Skeletal muscle cell (primary cell): ENCODE measurements at regions not wholly inside any gene's neighbourhood (a gene's known extent, or its start where the extent isn't known, plus 50 kb on each side); places are given as distances from the start of the nearest gene placed in this dataset.

Experiments used
- DNase-seq: peaks from one replicate; pipeline ENCODE4 v3.0.0-alpha.2; 2010; ENCODE audit warnings: low read depth
- H3K4me3 ChIP-seq: 2 replicates; pipeline ENCODE4 v1.5.1; 2011; ENCODE audit warnings: low read depth, mild to moderate bottlenecking, control low read depth, low read length, moderate library complexity

DNA sequence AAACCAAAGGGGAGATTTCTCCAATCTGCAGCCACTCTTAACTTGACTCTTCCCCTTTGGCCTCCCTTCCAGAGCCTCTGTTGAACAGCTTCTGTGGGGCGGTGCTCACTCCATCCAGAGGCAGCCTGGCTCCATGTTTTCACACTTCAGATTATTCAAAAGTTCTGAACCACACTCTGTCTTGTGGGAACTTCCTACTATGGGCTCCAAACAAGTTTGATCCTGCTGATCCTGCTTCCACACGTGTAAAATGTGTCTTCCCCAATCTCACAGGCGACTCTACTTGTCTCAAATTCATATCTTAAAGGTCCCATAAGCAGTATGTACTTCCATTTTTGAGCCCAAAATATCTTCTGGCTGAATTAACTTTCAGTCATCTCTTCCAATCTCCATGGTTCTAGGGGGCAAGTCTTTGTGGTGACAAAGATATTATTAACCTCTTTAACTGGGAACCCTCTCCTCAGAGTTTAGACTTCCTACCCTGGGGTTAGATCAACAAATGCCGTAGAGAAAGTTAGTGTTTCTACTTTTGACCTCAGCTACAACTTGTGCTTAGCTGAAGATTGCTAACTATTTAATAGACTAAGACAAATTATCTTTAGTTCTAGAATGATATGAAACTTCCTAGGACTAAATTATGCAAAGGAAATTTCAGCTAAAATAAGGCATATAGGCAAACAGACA lies 176.3 kb upstream of the BCL6 start:
- no peak for DNase-seq
- H3K4me3 ChIP-seq: no peak overlapping the region

DNA sequence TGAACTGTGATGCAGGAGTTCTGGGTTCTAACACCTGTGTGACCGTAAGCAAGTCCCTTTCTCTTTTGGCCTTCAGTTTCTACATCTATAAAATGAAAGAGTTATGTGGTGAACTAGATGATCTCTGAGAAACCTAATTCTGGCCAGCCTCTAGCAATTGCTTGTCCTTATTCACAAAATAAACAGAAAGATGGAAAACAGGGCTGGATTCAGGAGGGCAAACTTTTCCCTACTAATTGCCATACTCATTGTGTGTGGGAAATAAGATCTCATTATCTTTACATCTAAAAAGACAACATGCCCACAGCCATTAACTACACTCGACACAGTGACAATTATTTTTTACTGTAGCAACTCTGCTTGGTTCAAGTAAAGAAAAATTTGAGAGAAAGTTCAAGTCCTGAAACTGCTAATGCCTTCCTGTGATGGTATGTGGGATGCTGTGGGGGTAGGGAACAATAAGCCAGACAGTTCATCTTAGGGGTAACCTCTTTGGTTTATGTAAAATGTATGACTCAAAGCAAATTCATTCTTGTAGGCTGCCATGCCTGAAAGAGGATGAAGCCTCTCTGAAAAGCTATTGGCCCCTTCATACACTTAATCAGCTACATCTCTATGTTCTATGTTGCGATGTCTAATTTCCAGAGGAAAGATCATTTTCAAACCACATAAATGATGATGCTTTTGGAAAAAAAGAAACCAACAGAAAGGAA lies 177.6 kb upstream of the BCL6 start:
- no peak for DNase-seq
- no peak overlapping the region for H3K4me3 ChIP-seq

DNA sequence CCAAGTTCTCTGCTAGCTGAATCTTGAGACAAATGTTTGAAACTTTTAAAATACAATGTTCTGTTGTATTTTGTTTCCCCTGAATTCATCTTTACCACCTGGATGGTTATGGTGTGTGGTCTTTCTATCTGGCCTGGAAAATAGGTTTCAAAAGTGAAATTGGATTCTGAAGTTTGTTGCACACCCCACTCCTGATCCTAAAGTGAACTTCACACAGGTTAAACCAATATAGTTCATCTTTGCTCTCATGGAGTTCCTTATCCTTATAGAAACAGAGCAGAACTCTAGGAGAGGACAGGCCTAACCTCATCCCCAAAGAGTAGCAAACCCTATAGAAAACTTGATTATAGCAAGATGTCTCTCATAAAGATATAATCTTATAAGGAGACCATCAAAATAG lies 179.4 kb upstream of the BCL6 start:
- DNase-seq: no peak
- no peak overlapping the region for H3K4me3 ChIP-seq

DNA sequence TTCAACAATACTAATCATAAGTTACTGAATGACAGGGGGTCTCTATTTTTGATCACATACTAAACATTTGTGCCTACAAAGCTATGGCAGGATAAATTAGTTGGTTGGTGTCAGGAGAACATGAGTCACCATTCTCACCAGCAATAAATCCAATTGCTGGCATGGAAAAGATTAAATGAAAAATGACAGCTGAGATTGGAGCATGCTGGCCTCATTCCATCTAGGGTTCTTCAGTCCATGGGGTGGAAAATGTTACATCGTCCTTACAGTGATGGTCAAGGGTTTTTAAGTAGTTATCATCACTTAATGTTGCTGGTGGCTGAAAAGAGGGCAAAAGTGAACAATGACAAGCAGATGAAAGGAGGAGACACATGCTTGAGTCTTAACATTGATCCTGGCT lies 180.1 kb upstream of the BCL6 start:
- no peak overlapping the region for H3K4me3 ChIP-seq
- DNase-seq: no peak

DNA sequence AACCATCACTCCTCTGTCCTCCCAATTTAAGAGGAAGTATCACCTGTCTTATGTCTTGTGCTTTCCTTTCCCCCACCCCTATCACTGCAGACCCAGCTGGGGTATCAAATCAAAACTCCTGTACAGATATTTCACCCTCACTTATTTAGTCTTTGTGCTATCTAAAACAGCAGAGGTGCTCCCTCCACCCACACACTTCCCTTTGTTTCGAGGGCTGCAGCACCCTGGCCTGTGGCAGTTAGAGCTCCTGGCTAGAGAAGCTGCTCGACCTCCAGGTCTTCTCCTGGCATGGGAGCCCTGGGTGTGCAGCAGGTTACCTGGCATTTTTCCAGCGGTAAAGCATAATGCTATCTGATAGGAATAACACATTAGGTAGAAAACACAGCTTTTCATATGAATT lies 181.4 kb upstream of the BCL6 start:
- DNase-seq: no peak
- H3K4me3 ChIP-seq: no peak overlapping the region

DNA sequence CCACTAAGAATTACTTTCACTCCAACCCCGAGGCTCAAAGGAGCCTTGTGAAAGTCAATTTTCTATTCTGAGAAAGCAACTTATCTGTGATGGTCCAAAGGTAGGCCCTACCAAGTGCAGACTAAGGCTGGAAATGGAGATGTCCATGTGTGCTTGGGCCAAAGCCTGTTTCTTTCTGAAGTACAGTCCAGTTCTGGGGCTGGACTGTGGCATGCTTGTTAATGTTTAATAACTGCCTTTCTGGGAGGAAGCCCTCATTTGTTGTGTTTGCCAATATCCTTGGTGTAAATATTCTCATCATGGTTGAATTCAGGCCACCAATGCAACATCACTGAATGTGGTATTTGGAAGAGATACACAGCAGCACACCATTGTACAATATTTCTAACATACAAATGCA lies 182.3 kb upstream of the BCL6 start:
- H3K4me3 ChIP-seq: no peak overlapping the region
- DNase-seq: no peak

DNA sequence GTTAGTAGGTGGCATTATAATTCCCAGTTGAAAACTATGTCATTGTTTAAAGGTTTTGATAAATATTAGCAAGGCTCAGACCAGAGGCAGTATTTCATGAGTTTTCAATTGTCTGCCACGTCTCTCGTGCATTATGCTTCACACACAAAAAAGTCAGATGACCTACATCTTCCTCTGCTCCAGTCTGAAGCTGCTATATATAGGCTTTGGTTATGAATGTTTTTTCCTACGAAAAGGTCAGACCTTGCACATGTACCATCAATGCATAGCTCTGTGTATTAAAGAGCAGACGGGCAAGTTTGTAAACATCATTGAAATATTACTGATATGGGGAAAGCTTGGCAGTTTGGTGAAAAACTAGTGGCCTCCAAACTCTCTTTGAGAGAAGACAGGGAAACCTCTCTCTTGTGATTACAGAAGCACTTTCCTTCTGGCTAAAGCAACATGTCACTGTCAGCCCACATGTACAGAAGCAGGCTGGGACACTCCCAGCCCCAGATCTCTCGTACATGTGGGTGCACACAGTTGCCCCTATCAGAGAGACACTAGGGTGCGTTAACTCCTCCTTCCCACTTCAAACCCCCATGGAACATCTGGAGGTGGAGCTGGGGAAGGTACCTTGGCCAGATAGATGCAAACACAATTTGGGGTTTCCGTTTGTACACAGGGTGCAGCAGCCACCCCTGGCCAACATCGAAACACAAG lies 184.0 kb upstream of the BCL6 start:
- H3K4me3 ChIP-seq: no peak overlapping the region
- DNase-seq: no peak

DNA sequence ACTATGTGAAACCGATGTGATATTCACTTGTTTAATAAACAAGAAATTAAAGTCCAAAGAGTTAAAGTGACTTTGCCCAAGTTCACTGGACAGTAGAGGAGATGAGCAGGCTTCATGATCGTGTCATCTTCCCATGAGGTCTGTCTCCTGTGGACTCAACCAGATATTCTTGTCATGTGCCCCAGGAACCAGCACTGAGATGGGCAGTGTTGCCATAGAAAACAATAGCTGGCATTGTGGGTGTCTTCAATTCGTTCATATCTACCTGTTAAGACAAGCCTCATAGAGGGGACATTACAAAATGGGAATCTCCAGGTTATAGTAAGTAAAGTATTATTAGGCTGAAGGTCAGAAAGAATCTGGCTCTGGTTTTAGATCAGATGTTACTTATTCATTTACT lies 184.8 kb upstream of the BCL6 start:
- no peak overlapping the region for H3K4me3 ChIP-seq
- DNase-seq: no peak

DNA sequence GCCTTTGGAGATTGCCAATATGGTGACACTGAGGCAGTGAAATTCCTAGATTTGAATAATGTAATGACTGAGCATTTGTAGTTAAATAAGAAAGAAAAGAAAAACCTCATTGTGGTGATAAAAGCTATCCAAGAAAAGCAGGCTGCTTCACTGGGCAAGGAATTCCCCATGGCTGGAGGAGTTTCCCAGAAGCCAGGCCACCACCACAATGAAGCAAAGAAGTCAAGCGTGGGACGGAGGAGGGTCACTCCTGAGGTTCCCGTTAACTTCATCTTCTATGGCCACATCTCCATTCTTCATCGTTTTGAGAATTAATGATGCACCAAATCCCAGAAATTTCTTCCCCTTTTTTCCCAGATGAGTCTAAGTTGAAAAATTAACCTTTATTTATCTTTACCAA lies 185.8 kb upstream of the BCL6 start:
- no peak overlapping the region for H3K4me3 ChIP-seq
- no peak for DNase-seq

DNA sequence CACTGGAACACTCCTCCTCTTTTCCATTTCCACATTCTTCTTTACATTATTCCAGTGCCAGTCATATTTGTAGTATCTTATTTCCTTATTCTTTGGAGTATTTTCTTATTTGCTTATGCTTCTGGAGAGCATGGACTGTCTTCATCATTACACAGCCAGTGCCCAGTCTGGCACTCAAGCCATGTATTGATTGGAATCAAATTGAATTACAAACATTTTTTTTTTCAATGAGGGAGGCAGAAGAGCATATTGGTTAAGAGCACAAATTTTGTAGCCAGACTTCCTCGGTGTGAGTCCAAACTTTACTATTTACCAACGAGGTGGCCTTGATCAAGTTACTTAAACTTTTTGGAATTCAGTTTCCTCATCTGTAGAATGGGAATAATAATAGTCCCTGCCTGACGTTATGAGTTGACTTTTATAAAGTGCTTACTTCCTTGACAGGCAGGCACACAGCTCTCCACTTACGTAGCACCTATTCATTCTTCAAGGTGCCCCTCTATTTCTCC lies 186.6 kb upstream of the BCL6 start:
- no peak overlapping the region for H3K4me3 ChIP-seq
- no peak for DNase-seq

DNA sequence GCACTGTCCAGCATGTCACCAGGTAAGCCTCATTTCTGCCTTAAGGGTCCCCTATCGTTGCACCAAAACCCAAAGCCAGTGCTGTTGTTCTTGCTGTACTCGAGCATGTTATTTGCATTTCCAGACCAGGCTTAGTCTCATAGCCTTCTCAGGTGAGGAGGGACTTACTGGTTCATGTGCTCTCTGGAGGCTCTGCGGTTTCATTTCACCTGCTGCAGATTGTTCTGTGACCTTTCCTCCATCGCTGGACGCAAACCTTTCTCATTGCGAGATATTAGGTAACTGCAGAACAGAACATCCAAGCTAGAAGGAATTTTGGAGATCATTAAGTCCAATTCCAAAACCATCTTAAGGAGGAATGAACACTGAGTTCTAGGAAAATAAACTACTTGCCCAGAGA lies 187.3 kb upstream of the BCL6 start:
- no peak overlapping the region for H3K4me3 ChIP-seq
- DNase-seq: no peak

DNA sequence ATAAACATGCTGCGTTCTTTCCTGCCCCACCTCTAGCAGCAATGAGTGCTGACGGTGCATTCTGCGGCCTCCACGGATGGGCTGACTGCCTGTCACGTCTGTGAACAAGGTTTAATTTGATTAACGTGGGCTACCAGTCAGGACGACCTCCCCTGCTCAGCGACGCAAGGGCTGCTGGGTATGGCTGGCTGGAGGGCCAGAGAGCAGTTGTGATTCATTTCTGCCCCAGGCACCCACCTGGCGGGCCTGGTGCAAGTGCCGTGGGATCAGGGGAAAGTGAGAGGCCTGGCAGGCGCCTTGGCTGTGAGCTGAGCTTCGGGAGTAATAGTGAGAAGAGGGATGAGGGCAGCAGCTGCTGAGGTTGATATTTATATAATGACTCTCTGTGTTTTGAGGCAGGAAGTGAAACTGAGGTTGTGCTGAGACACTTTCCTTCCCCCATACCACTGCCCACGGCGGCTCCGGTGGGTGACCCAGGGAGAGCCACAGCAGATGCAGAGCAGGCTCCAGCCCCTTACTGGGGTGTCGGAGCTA lies 190.4 kb upstream of the BCL6 start:
- DNase-seq: no peak
- no peak overlapping the region for H3K4me3 ChIP-seq

DNA sequence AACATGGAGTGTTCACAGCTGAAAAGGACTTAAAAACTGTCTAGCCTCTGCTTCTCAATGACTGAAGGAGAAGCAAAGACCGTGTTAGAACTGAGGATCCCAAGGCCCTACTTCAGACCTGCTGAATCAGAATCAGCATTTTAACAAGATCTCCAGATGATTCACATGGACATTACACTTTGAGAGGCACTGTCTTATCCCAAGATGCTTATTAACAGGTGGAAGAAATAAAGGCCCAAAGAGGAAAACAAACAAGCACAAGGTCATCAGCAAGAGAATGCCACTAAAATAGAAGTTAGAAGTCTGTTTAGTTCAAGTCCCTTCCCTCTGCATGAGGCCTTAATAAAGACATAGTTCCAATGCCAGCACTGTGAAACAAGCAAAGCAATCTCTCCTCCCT lies 191.4 kb upstream of the BCL6 start:
- no peak for DNase-seq
- H3K4me3 ChIP-seq: no peak overlapping the region

DNA sequence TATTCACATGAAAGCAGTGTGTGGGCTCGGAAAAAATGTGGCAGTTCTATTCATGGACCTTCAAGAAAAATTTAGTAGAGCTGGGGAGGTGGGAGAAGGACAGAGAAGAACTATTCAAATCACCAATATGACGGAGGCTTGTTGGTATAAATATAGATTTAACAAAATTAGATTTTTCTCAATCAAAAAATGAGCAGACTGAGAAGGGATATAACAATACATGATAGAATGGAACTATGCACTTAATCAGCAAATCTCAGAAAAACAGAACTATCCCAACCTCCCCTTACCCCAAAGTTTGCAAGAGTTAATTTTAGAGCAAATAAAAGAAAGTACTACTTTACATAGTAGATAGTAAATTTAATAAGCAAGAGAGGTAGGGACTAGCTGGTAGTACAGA lies 194.6 kb upstream of the BCL6 start:
- H3K4me3 ChIP-seq: no peak overlapping the region

DNA sequence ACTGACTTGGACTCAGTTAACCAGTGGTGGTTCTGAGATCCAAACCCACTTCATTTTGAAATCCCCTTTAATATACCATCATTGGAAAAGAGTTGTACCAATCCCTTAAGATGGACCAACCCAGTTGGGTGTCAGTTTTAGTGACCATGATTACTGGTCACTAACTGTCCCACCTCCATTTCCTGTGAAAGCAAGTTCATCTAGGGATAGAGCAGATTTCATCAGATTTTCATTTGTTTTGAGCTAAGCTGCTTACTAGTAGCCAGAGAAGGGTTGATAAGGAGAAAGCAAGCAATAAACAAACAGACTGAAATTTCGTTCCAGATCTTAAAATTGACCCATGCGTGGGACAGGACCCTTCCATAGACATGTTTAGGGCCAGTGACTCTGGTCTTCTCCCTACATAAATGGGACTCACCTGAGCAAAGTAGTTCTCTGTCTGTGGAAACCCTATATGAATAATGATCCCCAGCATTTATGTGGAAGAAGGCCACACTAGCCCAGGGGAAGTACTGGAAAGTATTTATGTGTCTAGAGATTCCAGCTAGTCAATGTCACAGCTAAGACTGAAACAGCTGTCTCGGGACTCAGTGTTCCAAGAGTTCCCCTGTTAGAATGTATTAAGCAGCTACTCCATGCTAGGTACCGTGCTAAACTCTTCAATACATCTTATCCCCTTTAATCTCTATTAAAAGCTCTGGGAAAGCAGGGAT lies 196.0 kb upstream of the BCL6 start:
- DNase-seq: no peak
- H3K4me3 ChIP-seq: no peak overlapping the region

More for the DNA sequence above, 194.6 kb upstream of the BCL6 start:
- DNase-seq: no peak

DNA sequence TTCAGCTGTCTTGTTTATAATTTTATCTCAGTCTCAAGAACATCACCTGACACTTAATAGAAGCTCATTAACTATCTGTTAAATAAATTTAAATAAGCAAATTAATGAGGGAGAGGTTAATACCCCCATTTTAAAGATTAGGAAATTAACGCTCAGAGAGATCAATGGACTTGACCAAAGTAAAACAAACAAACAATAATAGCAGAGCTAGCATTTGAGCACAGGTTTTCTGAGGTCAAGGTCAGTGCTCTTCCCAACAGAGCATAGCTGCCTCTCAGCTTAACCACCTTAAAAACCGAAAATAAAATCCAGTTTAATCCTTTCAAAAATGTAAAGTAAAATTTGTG lies 196.6 kb upstream of the BCL6 start:
- DNase-seq: no peak
- no peak overlapping the region for H3K4me3 ChIP-seq

DNA sequence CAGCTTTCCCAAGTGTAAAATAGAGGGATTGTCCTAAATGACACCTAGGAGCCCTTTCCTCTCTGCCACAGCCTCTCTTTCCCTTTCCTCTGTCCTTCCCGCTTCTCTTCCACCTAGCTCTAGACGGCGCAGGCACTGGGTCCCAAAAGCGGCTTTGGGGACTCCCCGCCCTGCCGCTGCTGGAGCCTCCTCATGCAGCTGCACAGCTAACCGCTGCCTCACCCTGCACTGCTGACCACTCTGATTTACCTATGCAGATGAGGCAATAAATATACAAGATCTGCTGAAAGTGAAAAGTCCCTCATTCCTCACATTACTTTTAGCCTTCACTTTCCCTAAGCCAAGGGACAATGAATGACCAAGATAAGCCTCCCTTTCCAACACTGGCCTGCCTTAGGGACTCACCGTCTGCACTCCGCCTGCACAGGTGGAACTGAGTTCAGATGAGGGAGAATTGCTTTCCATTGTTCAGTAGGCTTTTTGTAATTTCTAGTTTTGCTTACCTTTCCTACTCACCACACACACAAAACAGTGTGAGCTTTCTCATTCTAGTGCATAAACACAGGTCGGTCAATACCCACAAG lies 197.5 kb upstream of the BCL6 start:
- H3K4me3 ChIP-seq: no peak overlapping the region
- no peak for DNase-seq

DNA sequence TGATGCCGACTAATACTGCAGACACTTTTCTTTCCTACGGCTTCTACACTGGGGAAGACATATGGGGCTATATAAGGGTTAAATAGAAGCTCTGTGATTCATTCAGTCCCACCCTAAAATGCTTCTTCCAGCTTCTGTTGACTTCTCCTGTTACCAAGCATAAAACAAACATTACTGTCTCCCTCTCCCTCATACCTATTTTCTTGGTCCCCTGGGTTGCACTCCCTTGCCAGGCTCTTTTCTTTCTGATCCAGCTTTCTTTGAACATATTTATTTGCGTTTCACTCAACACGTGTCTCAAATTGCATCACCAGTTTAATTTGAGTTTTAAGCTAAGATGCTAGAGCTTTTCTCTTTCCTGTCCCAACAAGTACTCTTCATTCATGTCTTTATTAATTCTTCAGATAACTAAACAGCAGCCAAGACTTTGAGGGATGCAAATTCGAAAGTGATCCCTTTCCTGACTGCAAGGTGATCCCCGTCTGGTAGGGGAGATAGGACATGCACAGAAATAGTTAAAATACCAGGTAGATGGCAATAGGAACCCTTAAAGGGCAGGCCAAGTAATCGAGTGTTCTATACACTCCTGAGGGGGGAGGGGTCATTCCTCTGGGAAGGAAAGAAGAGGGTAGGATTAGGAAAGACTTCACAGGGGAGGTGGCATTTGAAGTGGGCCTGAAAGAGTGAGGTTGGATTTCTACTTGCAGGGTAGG lies 198.6 kb upstream of the BCL6 start:
- DNase-seq: no peak
- H3K4me3 ChIP-seq: no peak overlapping the region
